Esophagus squamous epithelium (tissue), 5 donors: ENCODE measurements at regions not wholly inside any gene's neighbourhood (a gene's known extent, or its start where the extent isn't known, plus 50 kb on each side); places are given as distances from the start of the nearest gene placed in this dataset.

Source experiments
- DNase-seq: peaks from one replicate; lab custom pipeline; 2025; lab: John Stamatoyannopoulos, UW
- H3K27ac ChIP-seq, 4 donors: fragments of 200-600 bp; sonication (generic); one replicate each; pipeline ENCODE4 v1.5.1; 2016 to 2019; ENCODE audit warnings: mild to moderate bottlenecking in 1 of 4
- H3K27me3 ChIP-seq, 4 donors: fragments of 200-600 bp; sonication (generic); 1 replicate in 3 of 4; 2 replicates in 1 of 4; pipeline versions ENCODE4 v1.5.1 to v1.6.0; 2017 to 2021; ENCODE audit warnings: antibody characterized with exemption in 1 of 4
- H3K36me3 ChIP-seq, 3 donors: fragments of 200-600 bp; sonication (generic); one replicate each; pipeline ENCODE4 v1.5.1; 2016 to 2019
- H3K4me1 ChIP-seq, 3 donors: fragments of 200-600 bp; sonication (generic); one replicate each; pipeline ENCODE4 v1.5.1; 2017 to 2019
- H3K4me3 ChIP-seq, 4 donors: fragments of 200-600 bp; sonication (generic); 1 replicate in 3 of 4; 2 replicates in 1 of 4; pipeline ENCODE4 v1.5.1; 2016 to 2019; ENCODE audit warnings: mild to moderate bottlenecking in 2 of 4, moderate library complexity in 1 of 4
- H3K9me3 ChIP-seq, 3 donors: fragments of 200-600 bp; sonication (generic); one replicate each; pipeline ENCODE4 v1.5.1; 2016 to 2019
- CTCF ChIP-seq, 6 experiments: fragments of 450-650 bp in 4 of 6; fragments of 200-600 bp in 2 of 6; sonication (generic) in 2 of 6; IDR thresholded peaks; one replicate each; pipeline ENCODE4 v1.5.1; 2016 to 2019; ENCODE audit warnings: antibody characterized with exemption in 6 of 6, mild to moderate bottlenecking in 4 of 6, moderate library complexity in 4 of 6
- POLR2A ChIP-seq, 4 donors: fragments of 450-650 bp; IDR thresholded peaks; one replicate each; pipeline ENCODE4 v1.6.1; 2017; ENCODE audit warnings: antibody characterized with exemption in 4 of 4, mild to moderate bottlenecking in 4 of 4, moderate library complexity in 3 of 4
- WGBS, 2 donors: methylation state at CpG; one replicate each; pipeline ENCODE4 v1.1.5; 2018; 5-methylcytosine and 5-hydroxymethylcytosine counted together
- intact Hi-C: fragments of 100-400 bp; cut with DNase I; formaldehyde crosslinking; loops from one replicate; pipeline ENCODE4 v1.15.0; 2022
- donor health status: DM: yes; HTN: yes; CAD: no.

GRCh38 chr17:65314212-65314611 is 177.0 kb downstream of the RGS9 start:
- no peak for DNase-seq
- intact Hi-C loops = no loop called here
- H3K36me3 ChIP-seq = no peaks in the 10 kb centered on the region
- no peaks in the 10 kb centered on the region for H3K9me3 ChIP-seq
- no peak for TF ChIP-seq CTCF (IDR thresholded peaks at IDR 0.05)
- TF ChIP-seq POLR2A (IDR thresholded peaks at IDR 0.05) = no peak
- no peak overlapping the region for H3K27ac ChIP-seq
- H3K27me3 ChIP-seq = peaks cover 0 to 17% (median 0%) of the 10 kb centered on the region in 4 donors
- H3K4me1 ChIP-seq = no peaks in the 10 kb centered on the region
- no peak overlapping the region for H3K4me3 ChIP-seq
- 66% methylated on average over 6 of the region's 6 CpGs for WGBS, 2 donors

GRCh38 chr17:65312718-65313377 is 175.7 kb downstream of the RGS9 start:
- Histone ChIP-seq H3K36me3 (no peaks in the 10 kb centered on the region), H3K27ac (no peak overlapping the region), H3K9me3 (no peaks in the 10 kb centered on the region), H3K4me3 (no peak overlapping the region), H3K4me1 (no peaks in the 10 kb centered on the region), H3K27me3 (peaks cover 0 to 17% (median 0%) of the 10 kb centered on the region in 4 donors)
- no peak for DNase-seq
- intact Hi-C loops = no loop called here
- WGBS, 2 donors = 24 to 34% methylated on average over 5 to 6 of the region's 6 CpGs
- TF ChIP-seq CTCF (IDR thresholded peaks at IDR 0.05) (no peak), POLR2A (IDR thresholded peaks at IDR 0.05) (no peak)

- Histone ChIP-seq H3K4me1 (no peaks in the 10 kb centered on the region), H3K36me3 (no peaks in the 10 kb centered on the region), H3K27ac (no peak overlapping the region), H3K4me3 (no peak overlapping the region), H3K9me3 (no peaks in the 10 kb centered on the region), H3K27me3 (peaks cover 0 to 17% (median 0%) of the 10 kb centered on the region in 4 donors)
- TF ChIP-seq POLR2A (IDR thresholded peaks at IDR 0.05) = no peak
- TF ChIP-seq CTCF (IDR thresholded peaks at IDR 0.05) = no peak
- DNase-seq = no peak
- 88 to 96% methylated on average over 3 to 5 of the region's 5 CpGs for WGBS, 2 donors
- intact Hi-C loops = no loop called here
Measured at GRCh38 chr17:65311261-65311660, 174.1 kb downstream of the RGS9 start.

- Histone ChIP-seq H3K9me3 (no peaks in the 10 kb centered on the region), H3K4me3 (no peak overlapping the region), H3K27me3 (peaks cover 0 to 23% (median 0%) of the 10 kb centered on the region in 4 donors), H3K4me1 (no peaks in the 10 kb centered on the region), H3K27ac (no peak overlapping the region), H3K36me3 (no peaks in the 10 kb centered on the region)
- 78 to 91% methylated on average over 3 of the region's 3 CpGs for WGBS, 2 donors
- intact Hi-C loops = no loop called here
- no peak for DNase-seq
- TF ChIP-seq POLR2A (IDR thresholded peaks at IDR 0.05) = no peak
- TF ChIP-seq CTCF (IDR thresholded peaks at IDR 0.05) = no peak
Measured at GRCh38 chr17:65307961-65308316, 170.8 kb downstream of the RGS9 start.

- H3K27ac ChIP-seq = no peak overlapping the region
- 60 to 66% methylated on average over 9 of the region's 9 CpGs for WGBS, 2 donors
- H3K27me3 ChIP-seq = peaks cover 0 to 17% (median 0%) of the 10 kb centered on the region in 4 donors
- H3K4me3 ChIP-seq = no peak overlapping the region
- H3K9me3 ChIP-seq = no peaks in the 10 kb centered on the region
- H3K36me3 ChIP-seq = no peaks in the 10 kb centered on the region
- H3K4me1 ChIP-seq = no peaks in the 10 kb centered on the region
- TF ChIP-seq CTCF (IDR thresholded peaks at IDR 0.05) = no peak
- no peak for DNase-seq
- intact Hi-C loops = no loop called here
Measured at GRCh38 chr17:65307081-65307960, 170.2 kb downstream of the RGS9 start.
